Activated CD4-positive, alpha-beta T cell treated with anti-CD3 and anti-CD28 coated beads, Interleukin-2, amount 50 U/mL, for 16 hours (primary cell): ENCODE measurements at regions not wholly inside any gene's neighbourhood (a gene's known extent, or its start where the extent isn't known, plus 50 kb on each side); places are given as distances from the start of the nearest gene placed in this dataset.
"Not testable (repeated sequence)": the region's sequence is repeated elsewhere in the genome, so short reads cannot be mapped to it uniquely, and the experiment has no call there.

Experiments
- DNase-seq: peaks from one replicate; pipeline ENCODE4 v3.0.0-alpha.2; 2020

DNA sequence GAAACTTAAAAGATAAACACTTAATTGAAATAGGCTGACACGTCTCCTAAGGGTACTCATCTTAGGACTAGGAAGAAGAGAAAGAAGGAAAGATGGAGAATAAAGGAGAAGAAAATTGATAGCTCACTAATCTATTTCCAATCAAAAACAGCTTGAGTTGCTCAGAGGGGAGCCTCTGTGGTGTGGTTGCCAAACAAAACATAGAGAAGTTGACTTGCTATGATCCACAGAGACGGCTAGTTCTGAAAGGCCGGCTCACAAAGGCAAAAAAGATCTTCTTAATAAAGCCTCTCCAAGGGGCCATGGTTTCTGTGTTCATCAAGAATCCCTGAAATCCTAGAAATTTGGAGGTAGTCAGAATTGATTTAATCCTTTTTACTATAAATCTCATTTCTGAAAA, 644.1 kb downstream of the LMO4 start:
- DNase-seq = no peak

DNA sequence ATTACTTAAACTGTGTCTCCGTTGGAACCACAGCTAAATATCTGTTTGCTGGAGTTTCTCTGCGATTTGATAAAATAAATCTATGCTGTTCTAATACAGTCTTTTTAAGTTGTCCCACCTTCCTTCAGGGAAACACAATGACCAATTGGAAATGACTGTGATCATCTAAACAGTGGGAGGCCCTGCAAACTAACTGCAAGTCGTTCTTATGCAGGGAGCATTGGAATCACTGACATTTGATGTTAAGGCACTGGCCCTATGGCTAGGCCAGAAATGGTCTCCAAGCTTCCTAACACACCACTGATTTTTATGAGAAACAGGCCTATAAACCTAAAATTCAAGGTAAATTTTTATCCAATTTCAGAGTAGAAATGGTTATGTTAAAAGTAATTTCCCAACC, 645.2 kb downstream of the LMO4 start:
- no peak for DNase-seq

- no peak for DNase-seq
Observed at GRCh38 chr1:87976316-87976715, 647.6 kb downstream of the LMO4 start.

GRCh38 chr1:87977145-87977544, 648.5 kb downstream of the LMO4 start:
- DNase-seq = no peak

DNA sequence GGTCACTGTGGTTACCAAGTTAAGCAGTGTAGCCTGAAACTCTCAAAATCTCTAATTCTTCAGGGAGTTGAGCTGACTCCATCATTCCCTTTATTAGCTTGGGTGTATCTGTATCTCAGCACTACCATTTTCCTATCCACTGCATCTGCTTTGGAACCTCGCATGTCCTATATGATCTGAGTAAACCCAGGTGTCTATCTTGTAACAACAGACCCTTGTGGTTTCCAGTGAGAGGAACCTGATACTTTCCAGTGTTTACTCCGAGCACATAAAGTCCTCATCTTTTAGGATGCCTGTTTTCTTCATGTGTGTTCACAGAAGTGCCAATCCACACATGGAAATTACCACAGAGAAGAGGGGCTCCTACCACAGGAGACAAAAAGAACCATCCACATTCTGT, 650.4 kb downstream of the LMO4 start:
- DNase-seq = no peak

DNA sequence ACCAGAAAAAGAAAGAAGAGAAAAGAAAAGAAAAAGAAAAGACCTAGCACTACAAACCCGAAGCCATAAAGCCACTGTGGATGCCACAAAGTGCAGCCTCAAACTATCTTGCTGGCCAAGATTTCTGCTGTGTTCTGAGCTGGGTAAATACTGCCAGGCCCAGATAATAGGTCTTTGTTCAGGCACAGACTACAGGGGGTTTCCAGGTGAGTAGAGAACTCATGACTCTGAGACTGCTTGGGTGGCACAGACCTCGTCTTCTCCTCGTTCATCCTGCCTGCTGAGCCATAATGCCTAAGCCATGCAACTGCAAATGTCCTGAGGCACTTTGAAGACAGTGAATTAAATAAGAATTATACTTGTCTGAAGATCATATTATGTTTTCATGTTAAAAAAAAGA, 651.8 kb downstream of the LMO4 start:
- DNase-seq = no peak

GRCh38 chr1:87981386-87981785, 652.7 kb downstream of the LMO4 start:
- DNase-seq = no peak

DNA sequence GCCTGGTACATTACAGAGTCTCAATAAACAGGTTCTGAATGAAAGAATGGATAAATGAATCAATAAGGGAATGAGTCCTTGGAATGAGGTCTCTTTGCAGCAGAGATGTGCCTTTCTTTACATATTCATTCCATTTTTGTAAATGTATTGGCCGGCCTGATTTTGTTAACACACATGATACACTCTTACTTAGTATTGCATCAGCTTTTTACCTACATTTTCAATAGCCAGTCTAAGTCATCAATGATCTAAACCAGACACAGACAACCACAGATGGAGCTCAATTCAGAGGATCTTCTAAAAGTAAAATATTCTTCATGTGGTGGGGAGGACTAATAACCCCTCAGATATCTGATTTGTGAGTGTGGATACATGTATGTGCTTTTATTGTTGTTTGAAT, 653.1 kb downstream of the LMO4 start:
- DNase-seq = no peak

DNA sequence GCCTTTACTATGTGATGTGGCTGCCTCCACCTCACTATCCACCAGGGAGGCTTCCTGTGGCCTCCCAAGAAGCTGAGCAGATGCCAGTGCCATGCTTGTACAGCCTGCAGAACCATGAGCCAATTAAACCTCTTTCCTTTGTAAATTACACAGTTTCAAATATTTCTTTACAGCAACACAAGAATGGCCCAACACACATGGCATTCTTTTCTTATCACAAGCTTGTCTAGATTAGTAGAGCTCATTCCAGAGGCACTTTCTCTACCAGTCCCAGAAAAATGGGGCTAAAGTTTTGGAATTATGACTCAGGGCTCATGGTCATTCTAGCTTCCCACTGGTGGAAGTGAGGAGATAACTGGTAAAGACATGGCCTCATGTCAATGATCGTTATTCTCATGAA, 655.2 kb downstream of the LMO4 start:
- no peak for DNase-seq

DNA sequence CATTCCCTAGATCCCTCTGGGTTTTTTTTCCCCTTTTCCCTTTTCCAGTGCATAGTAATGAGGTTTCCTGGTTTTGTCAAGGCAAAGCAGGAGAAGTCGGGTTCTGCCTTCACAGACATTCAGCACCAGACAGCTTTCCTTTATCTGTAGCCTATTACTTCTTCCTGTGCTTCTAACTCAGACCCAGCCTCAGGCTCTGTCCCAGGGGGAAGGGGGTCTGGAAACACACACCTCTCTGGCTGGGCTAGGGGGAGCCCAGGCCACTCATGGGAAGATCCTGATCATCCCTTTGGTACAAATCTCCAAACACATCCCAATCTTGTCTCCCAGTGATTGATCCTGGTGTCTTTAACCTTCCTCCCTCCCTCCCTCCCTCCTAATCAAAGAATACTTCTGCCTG, 656.4 kb downstream of the LMO4 start:
- no peak for DNase-seq

DNA sequence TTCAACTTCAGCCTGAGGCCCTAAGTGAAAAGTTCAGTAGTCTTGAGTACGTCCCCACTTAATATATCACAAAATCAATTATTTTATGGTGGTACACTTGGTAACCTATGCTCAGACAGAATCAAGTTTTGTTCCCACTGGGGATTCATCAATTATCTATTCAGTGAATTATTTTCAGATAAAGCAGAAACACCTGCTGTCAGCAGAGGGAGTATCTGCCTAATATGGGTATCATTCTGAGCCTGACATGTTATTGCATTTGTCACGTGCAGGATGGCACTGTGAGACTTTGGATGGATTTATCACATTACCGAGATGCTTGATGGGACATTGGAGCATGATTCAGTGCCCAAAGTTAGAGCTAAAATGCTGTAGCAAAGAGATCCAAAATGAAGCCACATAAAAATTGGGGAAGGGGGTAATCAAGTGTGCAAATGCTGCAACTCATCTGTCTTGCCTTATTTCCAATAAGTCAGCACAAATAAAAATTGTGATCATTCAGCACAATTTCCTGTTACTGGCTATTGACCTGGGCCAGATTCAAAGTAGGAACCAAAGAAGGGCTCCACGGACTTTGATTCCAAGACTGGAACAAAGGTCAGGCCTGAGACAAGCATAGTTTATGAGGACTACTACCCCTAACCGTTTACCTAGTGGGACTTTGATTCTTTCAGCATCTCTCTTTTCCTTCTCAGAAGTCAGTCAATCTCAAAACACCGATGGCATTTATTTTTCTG, 657.6 kb downstream of the LMO4 start:
- DNase-seq = no peak

GRCh38 chr1:87989346-87989745, 660.7 kb downstream of the LMO4 start:
- DNase-seq = no peak

DNA sequence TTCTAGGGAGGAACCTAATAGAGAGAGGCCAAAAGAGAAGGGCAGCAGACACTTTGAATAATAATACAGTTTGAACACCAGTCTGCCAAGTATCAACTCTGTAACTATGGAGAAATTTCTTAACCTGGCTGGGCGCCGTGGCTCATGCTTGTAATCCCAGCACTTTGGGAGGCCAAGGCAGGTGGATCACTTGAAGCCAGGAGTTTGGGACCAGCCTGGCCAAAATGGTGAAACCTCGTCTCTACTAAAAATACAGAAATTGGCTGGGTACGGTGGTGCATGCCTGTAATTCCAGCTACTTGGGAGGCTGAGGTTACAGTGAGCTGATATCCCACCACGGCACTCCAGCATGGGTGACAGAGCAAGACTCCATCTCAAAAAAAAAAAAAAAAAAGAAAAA, 663.9 kb downstream of the LMO4 start:
- DNase-seq = not testable (repeated sequence)

DNA sequence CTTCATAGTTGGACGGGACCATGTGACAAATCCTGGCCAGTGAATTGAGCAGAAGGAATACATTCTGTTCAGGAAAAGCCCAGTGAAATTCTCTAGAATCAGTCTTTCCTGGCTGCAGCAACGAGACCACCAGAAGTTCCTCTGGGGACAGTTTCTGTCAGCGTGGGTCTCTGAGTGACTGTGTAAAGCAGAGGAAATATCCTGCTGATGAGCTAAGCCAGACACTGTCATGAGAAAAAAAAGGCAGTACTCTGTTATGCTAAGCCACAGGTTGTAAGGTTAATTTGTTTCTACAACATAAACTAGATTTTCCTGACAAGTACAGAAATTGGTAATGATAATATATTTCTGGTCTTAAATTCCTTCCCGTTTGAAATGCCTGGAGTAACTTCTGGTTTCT, 664.4 kb downstream of the LMO4 start:
- no peak for DNase-seq

DNA sequence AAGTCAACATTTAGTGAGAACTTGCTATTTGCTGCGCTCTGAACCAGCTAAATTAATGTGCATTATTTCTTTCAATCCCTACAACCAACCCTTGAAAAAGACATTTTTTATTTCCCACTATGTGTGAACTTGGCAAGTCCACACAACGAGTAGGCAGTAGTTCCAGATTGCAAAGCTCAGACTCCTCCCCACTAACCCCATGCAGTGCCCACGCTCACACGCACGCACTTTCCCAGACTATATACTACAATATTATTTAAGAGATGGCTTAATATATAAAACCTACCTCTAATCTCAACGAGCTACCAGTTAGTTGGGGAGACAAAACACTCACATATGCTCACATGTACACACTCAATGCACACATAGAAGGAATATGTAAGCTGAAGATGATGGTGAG, 671.2 kb downstream of the LMO4 start:
- DNase-seq = no peak

- DNase-seq = no peak
Observed at GRCh38 chr1:88001460-88001859, 672.8 kb downstream of the LMO4 start.

GRCh38 chr1:88003255-88003654, 674.6 kb downstream of the LMO4 start:
- DNase-seq = no peak

- DNase-seq = no peak
Observed at GRCh38 chr1:88009916-88010315, 674.2 kb upstream of the PKN2 start.

DNA sequence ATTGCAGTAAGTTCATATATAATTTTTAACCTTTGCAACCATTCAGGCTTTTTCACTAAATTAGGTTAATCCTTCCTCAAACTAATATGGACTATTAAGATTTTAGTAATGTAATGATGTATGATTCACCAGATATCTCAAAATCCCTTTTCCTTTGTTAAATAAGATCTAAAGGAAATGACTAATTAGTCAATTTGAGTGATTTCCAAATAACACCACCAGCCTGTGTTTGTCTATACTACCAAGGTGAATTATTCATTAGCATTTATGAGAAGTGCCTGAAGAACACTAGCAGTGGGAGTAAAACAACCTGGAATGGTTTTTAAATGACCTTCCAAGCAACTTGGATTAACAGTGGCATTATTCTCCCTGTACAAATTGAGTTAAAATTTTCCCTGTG, 670.6 kb upstream of the PKN2 start:
- no peak for DNase-seq

GRCh38 chr1:88014131-88014530, 669.9 kb upstream of the PKN2 start:
- DNase-seq = no peak

DNA sequence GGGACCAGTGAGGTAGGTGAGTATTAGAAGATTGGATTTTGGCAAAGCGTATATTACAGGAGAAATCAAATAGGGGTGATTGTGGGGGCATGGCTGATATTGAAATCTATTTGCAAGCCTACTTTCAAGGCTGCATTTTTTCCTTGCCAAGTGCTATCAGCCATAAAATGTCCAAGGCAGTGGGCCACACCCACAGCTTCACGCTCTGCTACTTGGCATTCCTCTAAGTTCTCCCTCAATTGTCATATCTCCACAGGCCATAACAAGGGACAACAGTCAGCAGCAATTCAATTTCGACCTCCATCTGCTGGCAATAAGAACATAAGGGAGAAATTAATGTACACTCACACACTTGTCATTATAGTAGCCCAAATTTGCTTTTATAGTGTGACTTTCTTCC, 667.1 kb upstream of the PKN2 start:
- DNase-seq = no peak

DNA sequence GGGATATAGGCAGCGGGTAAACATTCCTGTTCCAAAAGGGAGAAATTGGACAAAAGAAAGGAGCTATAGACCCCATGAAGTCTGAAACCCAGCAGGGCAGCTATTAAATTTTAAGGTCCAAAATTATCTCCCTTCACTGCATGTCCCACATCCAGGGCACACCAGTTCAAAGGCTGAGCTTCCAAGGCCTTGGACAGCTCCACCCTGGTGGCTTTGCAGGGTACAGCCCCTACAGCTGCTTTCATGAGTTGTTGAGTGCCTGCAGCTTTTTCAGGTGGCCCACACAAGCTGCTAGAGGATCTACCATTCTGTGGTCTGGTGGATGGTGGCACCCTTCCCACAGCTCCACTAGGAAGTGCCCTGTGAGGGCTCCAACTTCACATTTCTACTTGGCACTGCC, 662.5 kb upstream of the PKN2 start:
- DNase-seq = no peak

DNA sequence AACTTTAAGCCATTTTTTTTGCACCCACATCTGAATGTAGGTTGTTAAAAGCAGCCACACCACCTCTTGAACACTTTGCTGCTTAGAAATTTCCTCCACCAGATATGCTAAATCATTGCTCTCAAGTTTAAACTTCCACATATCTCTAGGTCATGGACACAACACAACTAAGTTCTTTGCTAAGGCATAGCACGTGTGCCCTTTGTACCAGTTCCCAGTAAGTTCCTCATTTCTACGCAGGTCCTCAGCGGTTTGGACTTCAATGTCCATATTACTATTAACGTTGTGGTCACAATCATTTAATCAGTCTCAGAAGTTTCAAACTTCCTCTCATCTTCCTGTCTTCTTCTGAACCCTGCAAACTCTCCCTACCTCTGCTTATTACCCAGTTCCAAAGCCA, 661.6 kb upstream of the PKN2 start:
- DNase-seq = no peak

- DNase-seq = no peak
Observed at GRCh38 chr1:88029142-88029541, 654.9 kb upstream of the PKN2 start.

DNA sequence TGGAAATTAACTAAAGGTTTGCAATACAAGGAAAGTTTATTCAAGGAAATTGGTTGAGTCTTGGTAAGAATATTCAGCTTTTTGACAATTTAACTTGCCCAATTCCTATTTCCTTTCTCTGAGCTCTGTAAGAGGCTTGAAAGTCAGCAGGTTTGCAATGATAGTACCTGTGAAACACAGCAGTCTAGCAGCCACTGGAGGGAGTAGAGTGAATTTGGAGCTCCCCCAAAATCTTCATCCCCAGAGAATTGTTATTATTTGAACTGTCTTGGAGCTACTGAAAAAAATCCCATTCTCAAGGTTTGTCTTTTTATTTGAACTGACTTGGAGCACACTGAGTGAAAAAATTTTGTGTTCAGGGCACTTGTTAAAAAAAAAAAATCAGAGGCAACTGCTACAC, 654.2 kb upstream of the PKN2 start:
- no peak for DNase-seq

GRCh38 chr1:88035578-88035977, 648.5 kb upstream of the PKN2 start:
- no peak for DNase-seq
